ENCODE measurements at regions not wholly inside any gene's neighbourhood (a gene's known extent, or its start where the extent isn't known, plus 50 kb on each side); places are given as distances from the start of the nearest gene placed in this dataset.

- FAIRE-seq = no peak
- no peak for DNase-seq (ENCODE audit: insufficient read length, low spot score)
Measured at GRCh38 chr6:79864421-79864820, 82.9 kb downstream of the ELOVL4 start.

DNA sequence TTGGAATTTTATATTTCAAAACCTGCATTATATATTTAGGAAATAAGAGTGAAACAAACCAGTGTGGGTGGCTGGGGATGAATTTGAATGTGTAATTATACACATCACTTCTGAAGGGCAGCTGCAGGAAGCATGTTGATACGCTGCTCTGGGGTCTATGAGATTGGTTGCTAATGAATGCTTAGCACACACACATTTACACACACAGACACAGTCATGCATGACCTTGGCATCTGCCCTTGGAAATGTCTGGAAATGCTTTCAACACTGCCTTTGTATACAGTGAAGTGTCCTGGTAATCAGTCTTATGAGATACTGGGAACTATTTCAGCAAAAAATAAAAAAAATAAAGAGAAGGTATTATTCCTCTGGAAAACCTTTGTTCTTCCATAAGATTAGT lies 83.4 kb downstream of the ELOVL4 start:
- no peak for DNase-seq (ENCODE audit: insufficient read length, low spot score)

DNA sequence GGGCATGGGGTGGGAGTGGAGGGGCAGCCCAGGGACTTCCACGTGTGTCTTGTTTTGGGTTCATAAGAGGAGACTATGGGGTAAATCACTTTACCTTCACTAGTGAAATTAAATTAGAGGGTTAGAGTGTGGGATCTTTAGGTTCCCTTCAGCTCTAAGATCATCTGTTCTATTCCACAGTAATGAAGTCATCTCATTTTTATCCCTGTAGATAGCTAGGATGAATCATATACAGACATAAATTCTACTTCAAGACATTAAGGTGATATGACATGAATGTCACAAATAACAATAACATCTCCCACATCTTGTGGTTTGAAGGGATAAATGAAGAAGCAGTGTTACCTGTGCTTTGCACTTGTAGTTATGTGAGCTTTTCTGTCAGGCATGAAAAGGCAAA lies 83.8 kb downstream of the ELOVL4 start:
- FAIRE-seq (no peak), DNase-seq (ENCODE audit: insufficient read length, low spot score) (no peak)

More for the DNA sequence above, 83.4 kb downstream of the ELOVL4 start:
- no peak for FAIRE-seq

DNA sequence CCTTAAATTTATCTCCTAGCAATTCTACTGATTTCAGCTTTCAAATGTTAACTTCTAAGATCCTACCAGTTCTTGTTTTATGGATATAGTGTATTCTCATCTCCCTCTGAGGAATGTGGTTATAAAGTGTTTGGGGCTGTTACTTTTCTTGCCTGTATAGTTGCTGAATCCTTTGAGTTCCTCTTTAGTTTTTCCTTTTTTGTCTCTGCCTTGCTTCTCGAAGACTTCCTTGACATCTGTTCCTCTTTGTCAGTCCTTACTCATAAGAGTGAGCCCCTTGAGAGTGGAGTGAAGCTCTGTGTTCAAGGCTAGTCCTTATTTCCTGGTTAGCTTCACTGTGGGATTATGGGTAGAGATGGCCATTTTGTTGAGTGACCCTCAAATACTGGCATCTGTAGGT lies 84.6 kb downstream of the ELOVL4 start:
- FAIRE-seq = no peak
- DNase-seq (ENCODE audit: insufficient read length, low spot score) = no peak

DNA sequence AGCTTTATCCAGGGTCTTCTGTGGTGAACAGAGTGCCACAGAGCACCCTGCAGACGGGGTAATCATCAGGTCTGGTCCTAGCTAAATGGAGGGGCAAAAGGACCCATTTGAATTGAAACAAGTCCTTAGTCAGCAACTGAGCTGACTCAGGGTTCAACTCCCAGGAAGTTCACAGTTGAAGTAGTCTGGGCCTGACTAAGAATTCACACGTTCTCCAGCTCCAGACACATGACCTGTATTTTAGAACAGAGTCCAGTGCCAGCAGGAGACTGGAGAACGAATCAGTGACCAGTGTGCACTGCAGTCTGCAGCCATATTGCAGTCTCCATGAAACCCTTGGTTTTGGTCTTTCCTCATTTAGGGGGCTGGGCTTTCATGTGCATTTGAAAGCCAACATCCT lies 85.2 kb downstream of the ELOVL4 start:
- DNase-seq (ENCODE audit: insufficient read length, low spot score) (no peak), FAIRE-seq (no peak)

DNA sequence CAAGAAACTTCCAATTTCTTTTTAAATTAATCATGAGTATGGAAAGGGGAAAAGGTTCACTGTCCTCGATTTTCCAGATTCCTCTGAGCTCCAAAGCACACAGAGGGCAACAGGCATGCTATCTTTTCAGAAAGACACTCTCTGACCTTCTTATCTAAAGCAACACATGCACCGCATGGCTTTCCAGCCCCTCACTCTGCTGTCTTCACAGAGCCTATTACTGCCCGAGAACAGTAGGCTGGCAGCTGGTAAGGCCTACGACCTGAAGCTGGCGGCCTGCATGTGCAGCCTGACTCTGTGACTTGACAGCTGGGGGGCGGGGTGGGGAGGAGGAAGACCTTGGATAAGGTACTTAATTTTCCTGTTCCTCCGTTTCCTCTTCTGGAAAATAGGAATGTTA lies 86.3 kb downstream of the ELOVL4 start:
- DNase-seq (ENCODE audit: insufficient read length, low spot score) (no peak), FAIRE-seq (no peak)

- DNase-seq (ENCODE audit: insufficient read length, low spot score) = no peak
- no peak for FAIRE-seq
Measured at GRCh38 chr6:79847426-79847825, 99.9 kb downstream of the ELOVL4 start.

- no peak for FAIRE-seq
- DNase-seq (ENCODE audit: insufficient read length, low spot score) = no peak
Measured at GRCh38 chr6:79842376-79843040, 104.8 kb downstream of the ELOVL4 start.

DNA sequence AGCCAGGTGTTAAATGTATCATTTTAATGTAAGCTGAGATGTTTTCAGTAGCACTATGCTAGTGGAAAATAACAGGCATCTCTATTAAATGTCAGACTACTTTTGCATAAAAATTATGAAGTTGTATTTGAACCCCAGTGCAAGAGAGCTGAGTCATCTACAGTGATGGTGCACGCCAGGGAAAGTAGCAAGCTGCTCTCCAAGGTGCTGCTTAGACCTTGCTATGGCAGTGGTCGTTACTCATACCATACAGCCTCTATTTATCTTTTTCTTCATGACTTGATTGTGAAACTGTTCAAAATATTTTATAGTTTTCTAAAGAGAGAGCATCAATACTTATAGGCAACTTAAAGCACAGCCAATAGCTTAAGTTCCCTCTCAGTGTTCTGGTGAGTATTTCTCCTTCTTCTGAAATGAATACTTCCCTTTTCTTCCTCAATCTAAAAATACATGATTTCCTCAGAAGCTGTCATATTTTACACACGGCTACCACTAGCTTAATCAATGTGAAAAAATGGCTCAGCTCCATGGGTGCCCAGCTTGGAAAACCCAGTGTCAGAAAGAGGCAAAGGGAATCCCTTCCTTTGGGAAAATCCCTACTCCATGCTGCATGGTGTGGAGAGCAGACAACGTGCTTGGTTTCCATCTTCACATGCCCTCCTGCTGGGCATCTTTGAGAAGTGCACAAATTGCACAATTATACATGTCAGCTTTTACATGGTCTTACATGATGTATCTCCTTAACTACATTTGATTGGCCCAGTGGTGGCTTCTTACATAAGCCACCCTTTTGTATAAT lies 105.6 kb downstream of the ELOVL4 start:
- DNase-seq (ENCODE audit: insufficient read length, low spot score) (no peak), FAIRE-seq (no peak)

DNA sequence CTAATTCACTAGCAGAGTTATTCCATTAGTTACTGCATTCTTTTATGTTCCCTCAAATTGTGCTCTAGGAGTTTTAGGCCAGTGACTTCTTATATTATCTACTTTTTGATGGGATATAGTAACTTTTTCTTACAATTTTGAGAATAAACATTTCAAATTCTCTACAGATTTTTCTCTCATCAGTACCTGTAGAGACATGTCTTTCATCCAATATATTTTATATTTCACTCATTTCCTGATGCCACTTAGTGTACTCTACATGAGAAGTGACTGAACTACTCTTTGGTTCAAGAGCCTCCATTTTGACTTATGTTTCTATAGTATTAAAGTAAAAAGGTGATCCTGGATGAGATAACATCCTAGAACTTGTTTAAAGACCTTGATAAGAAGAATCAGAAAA lies 108.5 kb downstream of the ELOVL4 start:
- FAIRE-seq (no peak), DNase-seq (ENCODE audit: insufficient read length, low spot score) (no peak)

DNA sequence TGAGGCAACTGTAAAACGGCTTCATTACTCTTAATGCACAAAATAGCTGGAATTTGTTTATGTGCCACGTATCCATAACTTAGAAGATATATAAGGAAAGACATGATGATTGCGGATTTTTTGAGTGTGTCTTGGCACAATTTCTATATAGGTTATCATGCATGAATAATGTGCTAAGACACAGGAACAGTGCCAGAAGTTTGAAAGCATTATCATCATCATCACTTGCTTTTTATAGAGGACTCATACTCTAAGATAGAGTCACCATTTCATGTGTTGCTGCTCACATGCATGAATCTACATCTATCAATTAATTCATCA lies 113.4 kb downstream of the ELOVL4 start:
- FAIRE-seq (no peak), DNase-seq (ENCODE audit: insufficient read length, low spot score) (no peak)

- FAIRE-seq (no peak), DNase-seq (ENCODE audit: insufficient read length, low spot score) (no peak)
Measured at GRCh38 chr6:79833264-79833963, 113.9 kb downstream of the ELOVL4 start.

GRCh38 chr6:79832723-79833122 lies 114.6 kb downstream of the ELOVL4 start:
- FAIRE-seq (no peak), DNase-seq (ENCODE audit: insufficient read length, low spot score) (no peak)

DNA sequence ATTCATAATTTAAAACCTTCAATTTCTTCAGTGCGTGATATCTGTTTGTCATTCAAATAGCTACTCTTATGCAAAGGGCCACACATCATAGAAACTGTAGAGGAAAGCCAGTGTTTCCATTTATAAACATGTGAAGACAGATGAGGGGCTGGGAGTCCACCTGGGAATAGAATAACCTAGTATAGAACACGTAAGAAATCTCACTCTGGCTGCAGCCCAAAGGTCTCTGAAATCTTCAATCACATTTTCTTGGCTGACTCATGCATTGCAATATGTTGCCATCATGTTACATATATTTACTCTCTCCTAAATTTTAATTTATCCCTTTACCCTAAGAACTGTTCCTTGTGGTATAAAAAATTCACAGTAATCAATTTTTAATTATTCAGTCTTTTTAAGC lies 123.2 kb downstream of the ELOVL4 start:
- DNase-seq (ENCODE audit: insufficient read length, low spot score) = no peak
- no peak for FAIRE-seq

GRCh38 chr6:79821859-79822258 lies 125.5 kb downstream of the ELOVL4 start:
- FAIRE-seq (no peak), DNase-seq (ENCODE audit: insufficient read length, low spot score) (no peak)

DNA sequence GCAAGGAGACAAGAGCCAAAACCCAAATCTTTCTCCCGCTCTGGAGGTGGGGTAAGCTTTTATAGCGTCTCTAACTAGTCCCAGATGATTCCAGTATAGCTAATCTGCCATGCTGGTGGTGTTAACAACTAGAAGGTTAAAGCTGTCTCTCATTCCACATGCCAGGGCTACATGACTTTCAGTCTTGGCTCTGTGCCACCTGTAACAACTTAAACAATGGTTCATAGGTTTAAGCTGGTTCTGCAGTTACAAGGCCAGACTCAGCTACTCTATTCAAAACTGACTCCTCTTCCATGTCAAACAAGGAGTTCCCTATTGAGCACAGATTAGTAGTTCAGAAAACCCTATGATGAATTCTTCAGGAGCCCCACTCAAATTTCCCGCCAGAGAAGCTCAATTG lies 128.9 kb downstream of the ELOVL4 start:
- DNase-seq (ENCODE audit: insufficient read length, low spot score) (no peak), FAIRE-seq (no peak)

GRCh38 chr6:79814940-79815339 lies 132.4 kb downstream of the ELOVL4 start:
- DNase-seq (ENCODE audit: insufficient read length, low spot score) = no peak

DNA sequence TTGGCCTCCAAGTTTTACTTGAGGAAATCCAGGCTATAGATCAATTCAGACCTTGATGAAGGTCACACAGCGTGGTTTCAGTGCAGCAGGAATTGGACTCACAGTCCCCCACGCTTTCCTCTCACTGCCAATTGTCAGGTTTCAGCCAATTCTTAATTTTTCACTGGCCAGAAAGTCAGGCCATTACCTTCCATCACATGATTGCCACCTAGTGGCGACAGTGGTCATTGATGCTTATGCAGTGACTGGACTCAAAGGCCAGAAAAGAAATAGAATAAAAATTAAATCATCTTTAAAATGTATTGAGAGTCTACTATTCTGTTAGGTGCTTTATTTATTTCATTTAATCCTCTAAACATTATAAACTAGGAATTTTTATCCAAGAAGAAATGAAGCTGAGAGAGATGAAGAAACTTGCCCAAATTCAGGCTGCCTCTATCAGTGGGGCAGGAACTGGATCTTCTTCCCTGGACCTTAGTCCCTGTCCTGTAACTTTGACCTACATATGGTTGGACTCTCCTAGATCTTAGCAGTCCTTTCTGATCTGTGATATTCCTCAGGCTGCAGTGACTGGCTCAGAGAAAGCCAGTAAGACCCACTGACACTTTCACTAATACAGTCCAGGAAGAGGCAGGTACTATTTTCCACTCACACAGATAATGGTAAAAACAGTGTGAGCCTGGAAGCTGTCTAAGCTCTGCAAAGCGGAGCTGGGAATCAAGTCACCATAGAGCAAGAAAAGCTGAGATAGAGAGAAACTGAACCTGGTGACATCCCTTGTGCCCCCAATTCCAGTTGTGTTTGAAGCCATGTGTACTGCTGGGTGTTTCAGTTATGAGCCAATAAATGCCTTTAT lies 133.3 kb downstream of the ELOVL4 start:
- DNase-seq (ENCODE audit: insufficient read length, low spot score) (peak; percentile 35), FAIRE-seq (no peak)

More at GRCh38 chr6:79814940-79815339, 132.4 kb downstream of the ELOVL4 start:
- FAIRE-seq = no peak

DNA sequence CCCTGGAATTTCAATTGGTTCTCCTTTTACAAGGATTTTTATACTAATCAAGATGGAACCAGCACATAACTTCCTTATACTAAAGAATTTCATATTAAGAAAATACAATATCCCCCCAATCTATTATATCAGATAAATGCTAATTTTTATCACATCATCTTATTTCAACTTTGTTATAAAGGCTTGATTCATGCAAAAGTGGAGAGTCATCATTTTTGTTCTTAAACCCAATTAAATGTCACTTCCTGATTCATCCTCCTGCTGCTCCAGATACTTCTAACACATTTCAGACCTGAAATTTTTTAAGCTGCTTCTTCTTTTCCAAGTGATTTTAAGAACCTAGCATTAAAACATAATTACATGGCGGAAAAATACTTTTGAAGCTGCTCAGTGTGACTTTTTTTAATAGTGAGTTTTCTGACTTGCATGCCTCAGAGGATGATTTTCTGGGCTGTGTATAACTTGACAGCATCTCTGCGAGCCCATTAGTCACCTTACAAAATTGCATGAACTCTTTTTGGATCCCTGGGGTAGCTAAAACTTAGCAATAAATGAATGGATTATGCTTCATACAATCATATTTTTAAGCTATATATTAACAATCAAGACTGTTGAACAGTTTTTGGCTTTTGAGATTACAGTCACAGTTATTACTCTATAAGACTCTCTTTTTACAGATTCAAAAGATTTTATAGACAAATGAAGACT lies 134.1 kb downstream of the ELOVL4 start:
- no peak for DNase-seq (ENCODE audit: insufficient read length, low spot score)
- FAIRE-seq = no peak

DNA sequence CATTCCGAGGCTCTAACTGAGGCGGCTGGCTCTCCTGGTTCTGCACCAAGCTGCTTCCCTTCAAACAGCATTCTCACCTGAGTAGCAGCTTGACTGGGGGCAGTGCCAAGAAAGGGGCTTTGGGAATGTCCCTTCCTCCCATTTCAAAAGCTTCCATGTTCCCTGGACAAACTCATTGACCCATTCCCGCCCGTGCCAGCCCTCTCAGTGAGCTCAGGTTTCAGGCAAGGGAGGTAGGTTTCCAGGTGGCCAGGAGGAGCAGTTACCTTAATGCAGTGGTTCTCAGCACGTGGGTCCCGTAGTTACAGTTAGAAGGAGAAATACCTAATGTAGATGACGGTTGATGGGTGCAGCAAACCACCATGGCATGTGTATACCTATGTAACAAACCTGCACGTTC lies 135.2 kb downstream of the ELOVL4 start:
- no peak for FAIRE-seq
- no peak for DNase-seq (ENCODE audit: insufficient read length, low spot score)
